Stimulated activated memory B cell treated with anti-CD40 and anti-IgM and Interleukin-4, amounts not matched to agents 10 μg/mL and 1 μg/mL and 100 μg/mL, for 72 hours (primary cell): ENCODE measurements at regions not wholly inside any gene's neighbourhood (a gene's known extent, or its start where the extent isn't known, plus 50 kb on each side); places are given as distances from the start of the nearest gene placed in this dataset.

Experiments used
- ATAC-seq: fragments of 150-1000 bp; cut with Tn5 transposase; 2 replicates; pipeline ENCODE4 v1.10.0; 2021
- H3K27ac Mint-ChIP-seq: one replicate; pipeline ENCODE4 v1.8.0; 2022; ENCODE audit warnings: mild to moderate bottlenecking, mixed read lengths
- H3K27me3 Mint-ChIP-seq: one replicate; pipeline ENCODE4 v1.8.0; 2022; ENCODE audit warnings: mixed read lengths
- H3K36me3 Mint-ChIP-seq: one replicate; pipeline ENCODE4 v1.8.0; 2022; ENCODE audit warnings: mixed read lengths
- H3K4me1 Mint-ChIP-seq: one replicate; pipeline ENCODE4 v1.8.0; 2022; ENCODE audit warnings: mixed read lengths
- H3K4me3 Mint-ChIP-seq: one replicate; pipeline ENCODE4 v1.8.0; 2022; ENCODE audit warnings: mild to moderate bottlenecking, moderate library complexity, mixed read lengths
- H3K9me3 Mint-ChIP-seq: one replicate; pipeline ENCODE4 v1.8.0; 2022; ENCODE audit warnings: mixed read lengths

- Mint-ChIP-seq H3K36me3 (no peaks in the 10 kb centered on the region), H3K27me3 (peaks cover 9% of the 10 kb centered on the region), H3K4me3 (no peak overlapping the region), H3K4me1 (no peaks in the 10 kb centered on the region), H3K9me3 (no peaks in the 10 kb centered on the region), H3K27ac (no peak overlapping the region)
- no peak for ATAC-seq
Measured at GRCh38 chrY:14139521-14139920, 83.5 kb downstream of the VCY1B start.

- no peaks in the 10 kb centered on the region for H3K9me3 Mint-ChIP-seq
Measured at GRCh38 chrY:14145614-14146013, 89.6 kb downstream of the VCY1B start.

GRCh38 chrY:14182776-14183175 lies 126.7 kb downstream of the VCY1B start:
- Mint-ChIP-seq H3K27me3 (no peaks in the 10 kb centered on the region), H3K4me1 (no peaks in the 10 kb centered on the region), H3K27ac (no peak overlapping the region), H3K36me3 (no peaks in the 10 kb centered on the region), H3K9me3 (no peaks in the 10 kb centered on the region), H3K4me3 (no peak overlapping the region)
- no peak for ATAC-seq

More at GRCh38 chrY:14145614-14146013, 89.6 kb downstream of the VCY1B start:
- H3K27ac Mint-ChIP-seq: no peak overlapping the region
- H3K36me3 Mint-ChIP-seq: no peaks in the 10 kb centered on the region
- peaks cover 6% of the 10 kb centered on the region for H3K4me1 Mint-ChIP-seq
- no peak overlapping the region for H3K4me3 Mint-ChIP-seq
- ATAC-seq: no peak
- no peaks in the 10 kb centered on the region for H3K27me3 Mint-ChIP-seq

- no peak for ATAC-seq
- Mint-ChIP-seq H3K27ac (no peak overlapping the region), H3K4me3 (no peak overlapping the region), H3K36me3 (no peaks in the 10 kb centered on the region), H3K27me3 (no peaks in the 10 kb centered on the region), H3K9me3 (no peaks in the 10 kb centered on the region), H3K4me1 (no peaks in the 10 kb centered on the region)
Measured at GRCh38 chrY:14222014-14222413, 166.0 kb downstream of the VCY1B start.

- Mint-ChIP-seq H3K27me3 (peaks cover 14% of the 10 kb centered on the region), H3K36me3 (no peaks in the 10 kb centered on the region), H3K27ac (no peak overlapping the region), H3K9me3 (peaks cover 15% of the 10 kb centered on the region), H3K4me1 (no peaks in the 10 kb centered on the region), H3K4me3 (no peak overlapping the region)
- no peak for ATAC-seq
Measured at GRCh38 chrY:14231703-14232102, 175.7 kb downstream of the VCY1B start.

GRCh38 chrY:14235070-14235469 lies 179.0 kb downstream of the VCY1B start:
- ATAC-seq: peak; percentile 69
- peaks cover 12% of the 10 kb centered on the region for H3K9me3 Mint-ChIP-seq
- H3K27me3 Mint-ChIP-seq: peaks cover 16% of the 10 kb centered on the region
- H3K4me3 Mint-ChIP-seq: no peak overlapping the region
- no peak overlapping the region for H3K27ac Mint-ChIP-seq
- H3K36me3 Mint-ChIP-seq: no peaks in the 10 kb centered on the region
- no peaks in the 10 kb centered on the region for H3K4me1 Mint-ChIP-seq

GRCh38 chrY:14238277-14238676 lies 182.2 kb downstream of the VCY1B start:
- Mint-ChIP-seq H3K36me3 (no peaks in the 10 kb centered on the region), H3K27me3 (peaks cover 9% of the 10 kb centered on the region), H3K27ac (no peak overlapping the region), H3K4me3 (no peak overlapping the region), H3K9me3 (no peaks in the 10 kb centered on the region), H3K4me1 (no peaks in the 10 kb centered on the region)
- ATAC-seq: no peak

- Mint-ChIP-seq H3K4me3 (no peak overlapping the region), H3K27ac (no peak overlapping the region), H3K9me3 (peaks cover 5% of the 10 kb centered on the region), H3K36me3 (no peaks in the 10 kb centered on the region), H3K27me3 (no peaks in the 10 kb centered on the region), H3K4me1 (no peaks in the 10 kb centered on the region)
- ATAC-seq: no peak
Measured at GRCh38 chrY:14246948-14247347, 190.9 kb downstream of the VCY1B start.

- Mint-ChIP-seq H3K4me3 (no peak overlapping the region), H3K27ac (no peak overlapping the region)
Measured at GRCh38 chrY:14248878-14249576, 193.0 kb downstream of the VCY1B start.

GRCh38 chrY:14255965-14256816 lies 200.2 kb downstream of the VCY1B start:
- peaks cover 6% of the 10 kb centered on the region for H3K4me1 Mint-ChIP-seq
- no peak for ATAC-seq
- H3K9me3 Mint-ChIP-seq: no peaks in the 10 kb centered on the region
- H3K27me3 Mint-ChIP-seq: no peaks in the 10 kb centered on the region
- H3K36me3 Mint-ChIP-seq: no peaks in the 10 kb centered on the region
- H3K4me3 Mint-ChIP-seq: no peak overlapping the region
- no peak overlapping the region for H3K27ac Mint-ChIP-seq

More at GRCh38 chrY:14248878-14249576, 193.0 kb downstream of the VCY1B start:
- Mint-ChIP-seq H3K4me1 (no peaks in the 10 kb centered on the region), H3K27me3 (no peaks in the 10 kb centered on the region), H3K36me3 (no peaks in the 10 kb centered on the region), H3K9me3 (peaks cover 5% of the 10 kb centered on the region)
- ATAC-seq: no peak

GRCh38 chrY:14256817-14257168 lies 200.8 kb downstream of the VCY1B start:
- no peaks in the 10 kb centered on the region for H3K27me3 Mint-ChIP-seq

GRCh38 chrY:14277029-14277428 lies 221.0 kb downstream of the VCY1B start:
- Mint-ChIP-seq H3K9me3 (no peaks in the 10 kb centered on the region), H3K4me3 (no peak overlapping the region), H3K4me1 (no peaks in the 10 kb centered on the region), H3K36me3 (no peaks in the 10 kb centered on the region), H3K27ac (no peak overlapping the region), H3K27me3 (no peaks in the 10 kb centered on the region)
- no peak for ATAC-seq

More at GRCh38 chrY:14256817-14257168, 200.8 kb downstream of the VCY1B start:
- Mint-ChIP-seq H3K4me3 (no peak overlapping the region), H3K36me3 (no peaks in the 10 kb centered on the region), H3K27ac (no peak overlapping the region), H3K4me1 (peaks cover 6% of the 10 kb centered on the region), H3K9me3 (no peaks in the 10 kb centered on the region)
- ATAC-seq: no peak

GRCh38 chrY:14290656-14291375 lies 233.5 kb upstream of the NLGN4Y start:
- ATAC-seq: no peak
- no peaks in the 10 kb centered on the region for H3K27me3 Mint-ChIP-seq
- no peaks in the 10 kb centered on the region for H3K4me1 Mint-ChIP-seq
- H3K27ac Mint-ChIP-seq: no peak overlapping the region
- no peak overlapping the region for H3K4me3 Mint-ChIP-seq
- H3K36me3 Mint-ChIP-seq: no peaks in the 10 kb centered on the region
- H3K9me3 Mint-ChIP-seq: no peaks in the 10 kb centered on the region

- no peak overlapping the region for H3K4me3 Mint-ChIP-seq
- no peaks in the 10 kb centered on the region for H3K9me3 Mint-ChIP-seq
- no peak for ATAC-seq
- H3K36me3 Mint-ChIP-seq: no peaks in the 10 kb centered on the region
- no peaks in the 10 kb centered on the region for H3K4me1 Mint-ChIP-seq
- H3K27me3 Mint-ChIP-seq: no peaks in the 10 kb centered on the region
- H3K27ac Mint-ChIP-seq: no peak overlapping the region
Measured at GRCh38 chrY:14292382-14292781, 231.9 kb upstream of the NLGN4Y start.

GRCh38 chrY:14300775-14301174 lies 223.6 kb upstream of the NLGN4Y start:
- Mint-ChIP-seq H3K4me3 (peak overlapping the region; percentile 1), H3K9me3 (no peaks in the 10 kb centered on the region), H3K4me1 (peaks cover 10% of the 10 kb centered on the region), H3K36me3 (no peaks in the 10 kb centered on the region), H3K27me3 (no peaks in the 10 kb centered on the region), H3K27ac (no peak overlapping the region)
- no peak for ATAC-seq
